Astrocyte of the hippocampus (primary cell): ENCODE measurements at regions not wholly inside any gene's neighbourhood (a gene's known extent, or its start where the extent isn't known, plus 50 kb on each side); places are given as distances from the start of the nearest gene placed in this dataset.
A peak's percentile ranks its signal among the peaks of the same experiment; 100 is the strongest.
"Not testable (repeated sequence)": the region's sequence is repeated elsewhere in the genome, so short reads cannot be mapped to it uniquely, and the experiment has no call there.

Source experiments
- DNase-seq: peaks from one replicate; pipeline ENCODE4 v3.0.0; 2011; ENCODE audit warnings: low read depth, low spot score

- DNase-seq: no peak
Observed at GRCh38 chr18:5021558-5021957, 175.5 kb downstream of the AKAIN1 start.

- no peak for DNase-seq
Observed at GRCh38 chr18:5015213-5015612, 181.8 kb downstream of the AKAIN1 start.

GRCh38 chr18:5004031-5004820 is 192.8 kb downstream of the AKAIN1 start:
- DNase-seq: not testable (repeated sequence)

- no peak for DNase-seq
Observed at GRCh38 chr18:4994710-4995109, 202.3 kb downstream of the AKAIN1 start.

- DNase-seq: no peak
Observed at GRCh38 chr18:4987452-4988405, 209.3 kb downstream of the AKAIN1 start.

GRCh38 chr18:4986677-4987076 is 210.4 kb downstream of the AKAIN1 start:
- DNase-seq: no peak

- DNase-seq: no peak
Observed at GRCh38 chr18:4986066-4986465, 211.0 kb downstream of the AKAIN1 start.

- DNase-seq: no peak
Observed at GRCh38 chr18:4961121-4961909, 235.7 kb downstream of the AKAIN1 start.

GRCh38 chr18:4960578-4960977 is 236.5 kb downstream of the AKAIN1 start:
- no peak for DNase-seq

- no peak for DNase-seq
Observed at GRCh38 chr18:4931209-4931608, 265.8 kb downstream of the AKAIN1 start.

- no peak for DNase-seq
Observed at GRCh38 chr18:4921548-4921947, 275.5 kb downstream of the AKAIN1 start.

- not testable (repeated sequence) for DNase-seq
Observed at GRCh38 chr18:4917509-4917908, 279.5 kb downstream of the AKAIN1 start.

- peak; percentile 7 for DNase-seq
Observed at GRCh38 chr18:4908328-4908727, 288.7 kb downstream of the AKAIN1 start.

GRCh38 chr18:4906856-4907255 is 290.2 kb downstream of the AKAIN1 start:
- no peak for DNase-seq

GRCh38 chr18:4888251-4889040 is 308.6 kb downstream of the AKAIN1 start:
- DNase-seq: no peak

GRCh38 chr18:4878480-4878879 is 318.6 kb downstream of the AKAIN1 start:
- DNase-seq: no peak

GRCh38 chr18:4871197-4871596 is 325.9 kb downstream of the AKAIN1 start:
- no peak for DNase-seq

- no peak for DNase-seq
Observed at GRCh38 chr18:4870177-4870773, 326.8 kb downstream of the AKAIN1 start.

GRCh38 chr18:4869155-4869554 is 327.9 kb downstream of the AKAIN1 start:
- no peak for DNase-seq

- DNase-seq: no peak
Observed at GRCh38 chr18:4858379-4859127, 338.5 kb downstream of the AKAIN1 start.
